ENCODE measurements at regions not wholly inside any gene's neighbourhood (a gene's known extent, or its start where the extent isn't known, plus 50 kb on each side); places are given as distances from the start of the nearest gene placed in this dataset.

- no peak overlapping the region for H3K27ac Mint-ChIP-seq
- Histone ChIP-seq H3F3A (replicated peaks; ENCODE audit: low read depth) (no peaks in the 10 kb centered on the region), H2AFZ (no peak overlapping the region), H3K27me3 (ENCODE audit: insufficient read depth) (no peaks in the 10 kb centered on the region), H3K27ac (ENCODE audit: low read depth) (no peak overlapping the region), H3K4me3 (no peak overlapping the region), H3K4me1 (ENCODE audit: insufficient read depth) (no peaks in the 10 kb centered on the region), H3K79me2 (replicated peaks; ENCODE audit: insufficient read depth) (no peaks in the 10 kb centered on the region), H3K36me3 (ENCODE audit: insufficient read depth) (no peaks in the 10 kb centered on the region; the same call in 1 of the 2 replicates), H4K20me1 (replicated peaks; ENCODE audit: insufficient read depth) (no peaks in the 10 kb centered on the region), H3K9me2 (ENCODE audit: insufficient read depth) (no peaks in the 10 kb centered on the region), H3K4me2 (no peak overlapping the region)
- DNase-seq (ENCODE audit: low spot score) (peak; percentile 73), ATAC-seq (peak; percentile 64)
- H3K36me3 Mint-ChIP-seq (ENCODE audit: low read depth) = peaks cover 24% of the 10 kb centered on the region; the same call in 2 of the 3 replicates
- H3K9me3 Mint-ChIP-seq = peaks cover 17% of the 10 kb centered on the region
- peaks cover 4% of the 10 kb centered on the region for H3K27me3 Mint-ChIP-seq (ENCODE audit: insufficient read depth, low read depth, poor library complexity)
- H3K4me3 Mint-ChIP-seq = no peak overlapping the region
- peaks cover 14% of the 10 kb centered on the region for H3K4me1 Mint-ChIP-seq
- TF ChIP-seq, protein P1, sequence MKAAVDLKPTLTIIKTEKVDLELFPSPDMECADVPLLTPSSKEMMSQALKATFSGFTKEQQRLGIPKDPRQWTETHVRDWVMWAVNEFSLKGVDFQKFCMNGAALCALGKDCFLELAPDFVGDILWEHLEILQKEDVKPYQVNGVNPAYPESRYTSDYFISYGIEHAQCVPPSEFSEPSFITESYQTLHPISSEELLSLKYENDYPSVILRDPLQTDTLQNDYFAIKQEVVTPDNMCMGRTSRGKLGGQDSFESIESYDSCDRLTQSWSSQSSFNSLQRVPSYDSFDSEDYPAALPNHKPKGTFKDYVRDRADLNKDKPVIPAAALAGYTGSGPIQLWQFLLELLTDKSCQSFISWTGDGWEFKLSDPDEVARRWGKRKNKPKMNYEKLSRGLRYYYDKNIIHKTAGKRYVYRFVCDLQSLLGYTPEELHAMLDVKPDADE (IDR thresholded peaks at IDR 0.05) = no peak
- TF ChIP-seq ZNF114 (CRISPR knock-in tag; IDR thresholded peaks at IDR 0.05) (no peak), EZH2phosphoT487 (IDR thresholded peaks at IDR 0.05; ENCODE audit: unreplicated experiment) (no peak), EZH2 (IDR thresholded peaks at IDR 0.05; ENCODE audit: low read depth, unreplicated experiment) (no peak), ZNF331 (CRISPR knock-in tag; IDR thresholded peaks at IDR 0.05; ENCODE audit: low read depth) (no peak), STAT1 (IDR thresholded peaks at IDR 0.05; ENCODE audit: unreplicated experiment) (no peak), CTCF (conservative IDR thresholded peaks at IDR 0.05; ENCODE audit: low read depth in 2 of 2) (peak; percentile 65), REST (IDR thresholded peaks at IDR 0.05; ENCODE audit: unreplicated experiment) (no peak), NANOG (IDR thresholded peaks at IDR 0.05; ENCODE audit: borderline replicate concordance) (no peak)
Measured at GRCh38 chr17:53516636-53517035, 306.1 kb upstream of the KIF2B start.

DNA sequence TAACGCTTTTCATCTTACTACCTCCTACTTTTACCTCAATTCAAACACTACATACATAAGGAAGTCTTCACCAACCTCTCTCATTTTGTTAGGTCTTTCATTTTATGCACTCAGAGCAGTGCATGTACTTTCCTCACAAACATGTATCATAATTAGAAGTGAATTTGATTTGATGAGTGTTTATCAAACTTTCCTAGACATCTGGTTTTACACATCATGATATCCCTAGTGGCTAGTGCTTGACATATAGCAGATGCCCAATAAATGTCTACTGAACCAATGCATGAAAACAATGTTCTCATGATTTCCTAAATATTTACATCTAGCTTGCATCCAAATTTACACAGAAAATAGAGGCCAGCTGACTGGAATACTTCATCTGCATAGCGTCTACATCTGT, 323.4 kb upstream of the KIF2B start:
- H3K4me3 ChIP-seq = no peak overlapping the region
- H3K36me3 ChIP-seq (ENCODE audit: insufficient read depth) = no peaks in the 10 kb centered on the region
- no peaks in the 10 kb centered on the region for H3F3A ChIP-seq (replicated peaks; ENCODE audit: low read depth)
- H3K27ac ChIP-seq (ENCODE audit: low read depth) = no peak overlapping the region
- no peaks in the 10 kb centered on the region for H3K79me2 ChIP-seq (replicated peaks; ENCODE audit: insufficient read depth)
- DNase-seq (ENCODE audit: low spot score) = no peak
- no peaks in the 10 kb centered on the region for H3K27me3 ChIP-seq (ENCODE audit: insufficient read depth)
- H3K4me1 ChIP-seq (ENCODE audit: insufficient read depth) = no peaks in the 10 kb centered on the region
- no peaks in the 10 kb centered on the region for H4K20me1 ChIP-seq (replicated peaks; ENCODE audit: insufficient read depth)
- no peak overlapping the region for H2AFZ ChIP-seq
- Mint-ChIP-seq H3K4me1 (peaks cover 3% of the 10 kb centered on the region; the same call in 2 of the 3 replicates), H3K27me3 (ENCODE audit: insufficient read depth, low read depth, poor library complexity) (no peaks in the 10 kb centered on the region), H3K9me3 (peaks cover 2% of the 10 kb centered on the region; the same call in 1 of the 3 replicates), H3K4me3 (no peak overlapping the region), H3K36me3 (ENCODE audit: low read depth) (0 out of 3 replicates have a peak, but pooled peaks cover 2% of the 10 kb centered on the region), H3K27ac (no peak overlapping the region)
- no peak overlapping the region for H3K4me2 ChIP-seq
- no peak for ATAC-seq
- H3K9me2 ChIP-seq (ENCODE audit: insufficient read depth) = 0 out of 2 replicates have a peak, but pooled peaks cover 4% of the 10 kb centered on the region
- TF ChIP-seq ZNF114 (CRISPR knock-in tag; IDR thresholded peaks at IDR 0.05) (no peak), CTCF (conservative IDR thresholded peaks at IDR 0.05; ENCODE audit: low read depth in 2 of 2) (no peak), STAT1 (IDR thresholded peaks at IDR 0.05; ENCODE audit: unreplicated experiment) (no peak), EZH2 (IDR thresholded peaks at IDR 0.05; ENCODE audit: low read depth, unreplicated experiment) (no peak), CREB1 (CRISPR knock-in tag; IDR thresholded peaks at IDR 0.05; ENCODE audit: low read depth) (no peak), JUNB (IDR thresholded peaks at IDR 0.05; ENCODE audit: unreplicated experiment) (no peak), POLR2AphosphoS5 (IDR thresholded peaks at IDR 0.05; ENCODE audit: low read depth) (no peak), ZNF331 (CRISPR knock-in tag; IDR thresholded peaks at IDR 0.05; ENCODE audit: low read depth) (no peak), EZH2phosphoT487 (IDR thresholded peaks at IDR 0.05; ENCODE audit: unreplicated experiment) (no peak)
- TF ChIP-seq, protein P1 (IDR thresholded peaks at IDR 0.05) = no peak

Data from GM23338 (cell line).